Left ventricle myocardium superior (tissue), 1 donor: ENCODE measurements at regions not wholly inside any gene's neighbourhood (a gene's known extent, or its start where the extent isn't known, plus 50 kb on each side); places are given as distances from the start of the nearest gene placed in this dataset.

ENCODE experiments used
- ATAC-seq: fragments of 200-7000 bp; cut with Tn5 transposase; one replicate; pipeline ENCODE4 v1.9.1; 2020; ENCODE audit warnings: mild to moderate bottlenecking, moderate library complexity
- DNase-seq: peaks from one replicate; pipeline ENCODE4 v3.0.0-alpha.2; 2020
- intact Hi-C: fragments of 100-400 bp; cut with micrococcal nuclease; formaldehyde crosslinking; loops from one replicate; pipeline ENCODE4 v1.11.0; 2022
- donor health status: DM: no; HTN: yes; CAD: no; lungs with severe emphysema.

- no peak for DNase-seq
- intact Hi-C loops: no loop called here
These were observed 49.9 kb upstream of the SLC35F5 start for GRCh38 chr2:113806217-113806913.

More at GRCh38 chr2:113806217-113806913, 49.9 kb upstream of the SLC35F5 start:
- ATAC-seq: no peak
